ENCODE measurements at regions not wholly inside any gene's neighbourhood (a gene's known extent, or its start where the extent isn't known, plus 50 kb on each side); places are given as distances from the start of the nearest gene placed in this dataset.

DNA sequence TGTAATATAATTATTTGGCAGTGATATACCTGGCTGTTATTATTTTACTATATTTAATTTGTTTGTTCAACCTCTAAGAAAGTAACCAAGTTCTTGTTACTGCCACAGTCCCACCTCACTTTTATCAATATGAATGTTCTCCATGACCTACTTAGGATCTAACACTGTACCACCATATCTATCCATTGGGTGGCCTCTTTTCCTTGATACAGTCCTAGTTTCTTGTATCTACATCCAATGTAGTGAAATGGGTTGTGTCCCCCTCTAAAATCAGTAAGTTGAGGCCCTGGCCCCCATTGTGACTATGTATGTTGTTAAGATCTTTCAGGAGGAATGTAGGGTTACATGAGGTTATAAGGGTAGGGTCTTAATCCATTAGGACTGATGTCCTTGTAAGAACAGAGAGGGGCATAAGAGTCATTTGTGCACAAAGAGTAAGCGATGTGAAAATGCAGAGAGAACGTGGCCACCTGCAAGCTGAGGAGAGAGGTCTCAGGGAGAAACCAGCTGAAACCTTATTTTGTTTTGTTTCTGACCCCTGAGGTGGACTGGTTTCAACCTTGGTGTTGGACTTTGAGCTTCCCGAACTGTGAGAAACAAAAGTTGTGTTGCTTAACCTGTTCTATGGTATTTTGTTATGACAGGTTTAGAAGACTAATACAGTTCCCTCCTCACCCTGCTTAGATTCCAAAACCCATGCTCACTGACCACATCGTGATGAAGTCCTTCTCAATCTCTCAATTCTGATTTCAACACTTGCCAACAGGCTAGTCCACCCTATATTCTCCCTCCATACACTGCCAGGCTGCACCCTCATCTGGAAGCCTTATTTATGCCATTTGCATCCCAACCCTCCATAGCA, 387.3 kb upstream of the EPHA7 start:
- Histone ChIP-seq H3K9me3 (peaks cover 0 to 7% (median 0%) of the 10 kb centered on the region in 3 donors), H3K27ac (no peak overlapping the region), H3K4me1 (no peaks in the 10 kb centered on the region), H3K36me3 (no peaks in the 10 kb centered on the region), H3K4me3 (no peak overlapping the region), H3K27me3 (no peaks in the 10 kb centered on the region)
- DNase-seq, result no peak
- TF ChIP-seq, protein P1, sequence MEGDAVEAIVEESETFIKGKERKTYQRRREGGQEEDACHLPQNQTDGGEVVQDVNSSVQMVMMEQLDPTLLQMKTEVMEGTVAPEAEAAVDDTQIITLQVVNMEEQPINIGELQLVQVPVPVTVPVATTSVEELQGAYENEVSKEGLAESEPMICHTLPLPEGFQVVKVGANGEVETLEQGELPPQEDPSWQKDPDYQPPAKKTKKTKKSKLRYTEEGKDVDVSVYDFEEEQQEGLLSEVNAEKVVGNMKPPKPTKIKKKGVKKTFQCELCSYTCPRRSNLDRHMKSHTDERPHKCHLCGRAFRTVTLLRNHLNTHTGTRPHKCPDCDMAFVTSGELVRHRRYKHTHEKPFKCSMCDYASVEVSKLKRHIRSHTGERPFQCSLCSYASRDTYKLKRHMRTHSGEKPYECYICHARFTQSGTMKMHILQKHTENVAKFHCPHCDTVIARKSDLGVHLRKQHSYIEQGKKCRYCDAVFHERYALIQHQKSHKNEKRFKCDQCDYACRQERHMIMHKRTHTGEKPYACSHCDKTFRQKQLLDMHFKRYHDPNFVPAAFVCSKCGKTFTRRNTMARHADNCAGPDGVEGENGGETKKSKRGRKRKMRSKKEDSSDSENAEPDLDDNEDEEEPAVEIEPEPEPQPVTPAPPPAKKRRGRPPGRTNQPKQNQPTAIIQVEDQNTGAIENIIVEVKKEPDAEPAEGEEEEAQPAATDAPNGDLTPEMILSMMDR (IDR thresholded peaks at IDR 0.05), result no peak
- intact Hi-C loops (cut with DNase I; ENCODE audit: low total_unique reads), result no loop called here

DNA sequence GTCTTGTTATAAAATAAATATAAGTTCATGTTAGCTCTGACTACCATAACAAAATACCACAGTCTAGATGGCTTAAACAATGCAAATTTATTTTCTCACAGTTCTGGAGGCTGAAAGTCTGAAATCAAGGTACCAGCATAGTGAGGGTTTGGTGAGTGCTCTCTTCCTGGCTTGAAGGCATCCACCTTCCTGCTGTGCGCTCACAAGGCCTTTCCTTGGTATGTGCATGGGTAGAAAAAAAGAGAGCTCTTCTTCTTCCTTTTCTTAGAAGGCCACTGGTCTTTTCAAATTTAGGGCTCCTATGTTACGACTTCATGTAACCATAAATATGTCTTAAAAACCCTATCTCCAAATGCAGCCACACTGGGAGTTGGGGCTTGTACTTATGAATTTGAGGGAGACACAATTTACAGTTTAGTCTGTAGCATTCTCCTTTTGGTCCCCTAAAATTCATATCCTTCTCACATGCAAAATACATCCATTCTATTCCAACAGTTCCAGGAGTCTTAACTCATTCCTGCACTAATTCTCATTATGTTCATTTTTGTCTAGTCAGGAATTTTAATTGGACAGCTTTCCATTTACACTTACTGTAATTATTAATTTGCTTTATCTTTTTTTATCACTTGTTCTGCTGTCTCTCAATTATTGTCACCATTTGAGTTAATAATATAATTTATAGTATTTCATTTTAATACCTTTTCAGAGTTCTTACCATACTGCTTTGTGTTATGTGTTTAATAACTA, 381.9 kb upstream of the EPHA7 start:
- H3K4me1 ChIP-seq, result no peaks in the 10 kb centered on the region
- no peaks in the 10 kb centered on the region for H3K9me3 ChIP-seq
- no peak for DNase-seq
- intact Hi-C loops (cut with DNase I; ENCODE audit: low total_unique reads), result no loop called here
- H3K27me3 ChIP-seq, result no peaks in the 10 kb centered on the region
- no peak overlapping the region for H3K27ac ChIP-seq
- TF ChIP-seq, protein P1 (IDR thresholded peaks at IDR 0.05), result no peak
- no peak overlapping the region for H3K4me3 ChIP-seq
- H3K36me3 ChIP-seq, result no peaks in the 10 kb centered on the region

DNA sequence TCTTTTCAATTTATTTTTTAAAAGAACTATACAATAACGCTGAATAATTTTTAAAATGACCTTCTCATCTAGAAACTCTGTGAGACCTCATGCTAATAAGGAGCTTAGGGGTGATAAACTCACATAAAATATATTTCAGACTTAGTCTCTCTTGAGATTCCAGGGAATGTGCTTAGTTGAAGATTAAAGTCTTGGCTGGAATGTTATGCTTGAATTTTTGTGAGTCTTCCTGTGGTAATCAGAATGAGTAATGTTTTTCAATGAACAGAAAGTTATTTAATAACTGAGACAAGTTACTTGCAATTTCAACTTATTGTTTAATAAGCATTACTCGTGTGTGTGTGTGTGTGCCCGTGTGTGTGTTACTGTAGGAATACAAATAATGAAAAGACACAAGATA, 379.9 kb upstream of the EPHA7 start:
- intact Hi-C loops (cut with DNase I; ENCODE audit: low total_unique reads), result no loop called here
- TF ChIP-seq, protein P1 (IDR thresholded peaks at IDR 0.05), result no peak
- no peak overlapping the region for H3K27ac ChIP-seq
- no peaks in the 10 kb centered on the region for H3K9me3 ChIP-seq
- H3K27me3 ChIP-seq, result no peaks in the 10 kb centered on the region
- no peak overlapping the region for H3K4me3 ChIP-seq
- no peak for DNase-seq
- H3K36me3 ChIP-seq, result no peaks in the 10 kb centered on the region
- no peaks in the 10 kb centered on the region for H3K4me1 ChIP-seq

DNA sequence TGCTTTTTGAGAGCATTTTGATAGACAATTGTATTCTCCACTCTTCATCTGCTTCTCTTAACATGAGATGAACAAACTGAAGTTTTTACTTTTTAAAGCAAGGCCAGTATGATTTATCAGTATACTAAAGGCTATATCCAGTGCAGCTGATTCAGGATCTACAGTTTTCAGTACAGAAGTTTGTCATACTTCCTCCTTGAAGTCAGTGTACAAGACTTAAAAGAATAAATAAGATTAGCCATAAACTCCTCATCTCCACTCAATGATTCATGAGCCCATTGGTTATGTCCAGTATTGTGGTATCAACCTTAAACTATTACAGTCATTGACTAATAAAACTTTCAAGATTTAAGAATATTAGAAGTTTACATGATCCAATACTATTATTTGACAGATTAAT, 374.8 kb upstream of the EPHA7 start:
- no peak for DNase-seq
- intact Hi-C loops (cut with DNase I; ENCODE audit: low total_unique reads), result no loop called here
- Histone ChIP-seq H3K4me3 (no peak overlapping the region), H3K9me3 (no peaks in the 10 kb centered on the region), H3K36me3 (no peaks in the 10 kb centered on the region), H3K4me1 (no peaks in the 10 kb centered on the region), H3K27ac (no peak overlapping the region), H3K27me3 (no peaks in the 10 kb centered on the region)
- TF ChIP-seq, protein P1 (IDR thresholded peaks at IDR 0.05), result no peak

DNA sequence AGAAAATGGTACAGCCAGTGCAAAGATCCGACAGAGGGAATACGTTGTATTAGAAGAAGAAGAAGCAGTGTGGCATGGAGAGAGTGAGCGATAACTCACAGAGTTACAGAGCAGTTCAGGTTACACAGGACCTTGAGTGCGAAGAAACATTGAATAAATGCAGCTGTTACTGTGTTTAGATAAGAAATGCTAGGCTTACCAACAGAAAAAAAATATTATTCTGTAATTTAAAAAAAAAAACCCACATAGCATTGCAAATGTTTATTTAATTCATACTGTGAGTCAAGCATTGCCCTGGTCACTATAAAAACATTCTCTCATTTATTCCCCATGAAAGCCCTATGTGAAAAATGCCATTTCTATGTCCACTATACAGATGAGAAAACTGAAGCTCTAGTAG, 373.4 kb upstream of the EPHA7 start:
- no peaks in the 10 kb centered on the region for H3K9me3 ChIP-seq
- H3K27ac ChIP-seq, result no peak overlapping the region
- H3K4me3 ChIP-seq, result no peak overlapping the region
- intact Hi-C loops (cut with DNase I; ENCODE audit: low total_unique reads), result no loop called here
- no peak for DNase-seq
- no peaks in the 10 kb centered on the region for H3K4me1 ChIP-seq
- H3K27me3 ChIP-seq, result no peaks in the 10 kb centered on the region
- no peaks in the 10 kb centered on the region for H3K36me3 ChIP-seq
- TF ChIP-seq, protein P1 (IDR thresholded peaks at IDR 0.05), result no peak
